SH-SY5Y (cell line): ENCODE measurements at regions not wholly inside any gene's neighbourhood (a gene's known extent, or its start where the extent isn't known, plus 50 kb on each side); places are given as distances from the start of the nearest gene placed in this dataset.

Source experiments
- GATA2 ChIP-seq: IDR thresholded peaks from 2 replicates; pipeline ENCODE4 v1.6.1; 2011; ENCODE audit warnings: mild to moderate bottlenecking, low read depth, low read length
- GATA3 ChIP-seq: IDR thresholded peaks from 2 replicates; pipeline ENCODE4 v1.6.1; 2011; ENCODE audit warnings: low read depth, mild to moderate bottlenecking, low read length, moderate library complexity

DNA sequence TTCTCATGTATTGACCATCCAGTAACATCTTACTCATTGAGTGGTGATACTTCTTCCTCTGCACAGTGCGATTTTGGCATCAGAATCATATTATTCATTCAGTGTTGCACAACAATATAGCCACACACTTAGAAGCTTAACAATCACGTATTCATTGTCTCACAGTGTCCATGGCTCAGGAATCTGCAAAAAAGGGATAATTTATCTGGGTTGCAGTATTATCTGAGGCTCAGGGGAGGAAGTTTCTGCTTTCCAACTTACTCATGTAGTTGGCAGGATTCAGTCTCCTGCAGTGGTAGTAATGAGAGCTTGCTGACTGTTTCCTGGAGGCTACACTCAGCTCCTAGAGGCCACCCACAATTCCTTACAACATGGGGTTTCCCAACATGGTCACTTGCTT is 803.6 kb downstream of the SORCS1 start:
- no peak for TF ChIP-seq GATA3
- no peak for TF ChIP-seq GATA2
